Panc1 (cell line): ENCODE measurements at regions not wholly inside any gene's neighbourhood (a gene's known extent, or its start where the extent isn't known, plus 50 kb on each side); places are given as distances from the start of the nearest gene placed in this dataset.

Experiments
- ATAC-seq: fragments of 200-7000 bp; cut with Tn5 transposase; 2 replicates; pipeline ENCODE4 v1.9.1; 2020; ENCODE audit warnings: mild to moderate bottlenecking, moderate library complexity
- BruUV-seq: library from RNA; stranded (reverse); fragments of 400-500 nt; replicated peaks from 2 replicates; lab custom pipeline; 2021; lab: Mats Ljungman, UMichigan
- CTCF ChIA-PET: fragments of 300-600 bp; sonication (Branson Sonifier 250); formaldehyde crosslinking; loops from one replicate; lab custom pipeline; 2022; ENCODE audit warnings: antibody characterized with exemption; lab: Charles Lee
- POLR2A ChIA-PET: fragments of 300-600 bp; sonication (Branson Sonifier 250); formaldehyde crosslinking; loops from one replicate; lab custom pipeline; 2022; ENCODE audit warnings: antibody characterized with exemption; lab: Charles Lee
- DNase-seq: peaks from one replicate; pipeline ENCODE4 v3.0.0-alpha.2; 2010; ENCODE audit warnings: low read depth, low spot score
- H3K27ac ChIP-seq: 2 replicates; pipeline ENCODE4 v1.5.1; 2011; ENCODE audit warnings: mild to moderate bottlenecking, low read length, inconsistent platforms
- H3K27me3 ChIP-seq: fragments of 200-500 bp; sonication (Bioruptor generic); 2 replicates; pipeline ENCODE4 v1.6.0; 2014; ENCODE audit warnings: low read length, inconsistent platforms; ENCODE audit not compliant: control insufficient read depth, insufficient read depth
- H3K36me3 ChIP-seq: fragments of 200-500 bp; sonication (Bioruptor generic); 2 replicates; pipeline ENCODE4 v1.5.1; 2014; ENCODE audit warnings: inconsistent platforms, mild to moderate bottlenecking, low read length, moderate library complexity; ENCODE audit not compliant: control insufficient read depth, insufficient read depth
- H3K4me1 ChIP-seq: 2 replicates; pipeline ENCODE4 v1.5.1; 2011; ENCODE audit warnings: inconsistent platforms, mild to moderate bottlenecking, low read length, moderate library complexity; ENCODE audit not compliant: control insufficient read depth, insufficient read depth
- H3K4me3 ChIP-seq, 2 experiments: 2 replicates each; pipeline ENCODE4 v1.5.1; 2011 to 2012; ENCODE audit warnings: low read depth in 2 of 2, low read length in 2 of 2, mild to moderate bottlenecking in 2 of 2, inconsistent platforms in 1 of 2, moderate library complexity in 1 of 2
- H3K9me3 ChIP-seq: fragments of 200-500 bp; sonication (Bioruptor generic); 2 replicates; pipeline ENCODE4 v1.5.1; 2014; ENCODE audit warnings: low read depth, mild to moderate bottlenecking, inconsistent platforms, low read length, moderate library complexity; ENCODE audit not compliant: control insufficient read depth, insufficient read depth
- CTCF ChIP-seq: fragments of 450-650 bp; IDR thresholded peaks from 2 replicates; pipeline ENCODE4 v1.5.1; 2017; ENCODE audit warnings: mild to moderate bottlenecking
- POLR2AphosphoS5 ChIP-seq: IDR thresholded peaks from 2 replicates; pipeline ENCODE4 v1.6.1; 2012; ENCODE audit warnings: mild to moderate bottlenecking, low read depth, low read length, moderate library complexity
- SIN3A ChIP-seq: IDR thresholded peaks from 2 replicates; pipeline ENCODE4 v1.6.1; 2012; ENCODE audit warnings: low read depth, mild to moderate bottlenecking, low read length, moderate library complexity, borderline replicate concordance; ENCODE audit not compliant: insufficient read depth
- TCF7L2 ChIP-seq: IDR thresholded peaks from 2 replicates; pipeline ENCODE4 v1.6.1; 2011; ENCODE audit warnings: mild to moderate bottlenecking, low read depth, low read length, inconsistent platforms
- in situ Hi-C: cut with HindIII; loops from 2 replicates; pipeline ENCODE4 v1.10.0; 2016; ENCODE audit warnings: low sequenced_read_pairs, low pct_unique_long_range_greater_than_20kb
- intact Hi-C: fragments of 100-400 bp; cut with micrococcal nuclease; formaldehyde crosslinking; loops from one replicate; pipeline ENCODE4 v1.10.0; 2022; ENCODE audit not compliant: unreplicated experiment
- TF ChIP-seq, protein P1 (sequence below), 2 experiments: IDR thresholded peaks; 2 replicates each; pipeline ENCODE4 v1.6.1; 2011 to 2012; ENCODE audit warnings: low read depth in 2 of 2, control low read depth in 1 of 2, low read length in 1 of 2, mild to moderate bottlenecking in 1 of 2, moderate library complexity in 1 of 2; ENCODE audit not compliant: insufficient read depth in 1 of 2

- no peak for ATAC-seq
- H3K9me3 ChIP-seq: no peaks in the 10 kb centered on the region
- ChIA-PET CTCF (interaction anchor here (0.6 kb wide), 1 partner anchor 101 kb away, joined by 6 read pairs; no protein-coding TSS in a partner anchor), POLR2A (no interaction called here)
- no peaks in the 10 kb centered on the region for H3K36me3 ChIP-seq
- TF ChIP-seq CTCF (no peak), TCF7L2 (no peak), POLR2AphosphoS5 (no peak), SIN3A (no peak)
- TF ChIP-seq, protein P1, sequence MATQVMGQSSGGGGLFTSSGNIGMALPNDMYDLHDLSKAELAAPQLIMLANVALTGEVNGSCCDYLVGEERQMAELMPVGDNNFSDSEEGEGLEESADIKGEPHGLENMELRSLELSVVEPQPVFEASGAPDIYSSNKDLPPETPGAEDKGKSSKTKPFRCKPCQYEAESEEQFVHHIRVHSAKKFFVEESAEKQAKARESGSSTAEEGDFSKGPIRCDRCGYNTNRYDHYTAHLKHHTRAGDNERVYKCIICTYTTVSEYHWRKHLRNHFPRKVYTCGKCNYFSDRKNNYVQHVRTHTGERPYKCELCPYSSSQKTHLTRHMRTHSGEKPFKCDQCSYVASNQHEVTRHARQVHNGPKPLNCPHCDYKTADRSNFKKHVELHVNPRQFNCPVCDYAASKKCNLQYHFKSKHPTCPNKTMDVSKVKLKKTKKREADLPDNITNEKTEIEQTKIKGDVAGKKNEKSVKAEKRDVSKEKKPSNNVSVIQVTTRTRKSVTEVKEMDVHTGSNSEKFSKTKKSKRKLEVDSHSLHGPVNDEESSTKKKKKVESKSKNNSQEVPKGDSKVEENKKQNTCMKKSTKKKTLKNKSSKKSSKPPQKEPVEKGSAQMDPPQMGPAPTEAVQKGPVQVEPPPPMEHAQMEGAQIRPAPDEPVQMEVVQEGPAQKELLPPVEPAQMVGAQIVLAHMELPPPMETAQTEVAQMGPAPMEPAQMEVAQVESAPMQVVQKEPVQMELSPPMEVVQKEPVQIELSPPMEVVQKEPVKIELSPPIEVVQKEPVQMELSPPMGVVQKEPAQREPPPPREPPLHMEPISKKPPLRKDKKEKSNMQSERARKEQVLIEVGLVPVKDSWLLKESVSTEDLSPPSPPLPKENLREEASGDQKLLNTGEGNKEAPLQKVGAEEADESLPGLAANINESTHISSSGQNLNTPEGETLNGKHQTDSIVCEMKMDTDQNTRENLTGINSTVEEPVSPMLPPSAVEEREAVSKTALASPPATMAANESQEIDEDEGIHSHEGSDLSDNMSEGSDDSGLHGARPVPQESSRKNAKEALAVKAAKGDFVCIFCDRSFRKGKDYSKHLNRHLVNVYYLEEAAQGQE (IDR thresholded peaks at IDR 0.05; ENCODE audit: insufficient read depth in 1 of 2, low read depth in 2 of 2, low read length in 1 of 2): no peak
- H3K27ac ChIP-seq: no peak overlapping the region
- BruUV-seq: no TSS peak
- no peaks in the 10 kb centered on the region for H3K27me3 ChIP-seq
- no peak overlapping the region for H3K4me3 ChIP-seq
- intact Hi-C loops (no loop called here), in situ Hi-C loops (no loop called here)
- no peak for DNase-seq
- no peaks in the 10 kb centered on the region for H3K4me1 ChIP-seq
These were observed 1297.3 kb downstream of the JRKL start for GRCh38 chr11:97687111-97687510.

DNA sequence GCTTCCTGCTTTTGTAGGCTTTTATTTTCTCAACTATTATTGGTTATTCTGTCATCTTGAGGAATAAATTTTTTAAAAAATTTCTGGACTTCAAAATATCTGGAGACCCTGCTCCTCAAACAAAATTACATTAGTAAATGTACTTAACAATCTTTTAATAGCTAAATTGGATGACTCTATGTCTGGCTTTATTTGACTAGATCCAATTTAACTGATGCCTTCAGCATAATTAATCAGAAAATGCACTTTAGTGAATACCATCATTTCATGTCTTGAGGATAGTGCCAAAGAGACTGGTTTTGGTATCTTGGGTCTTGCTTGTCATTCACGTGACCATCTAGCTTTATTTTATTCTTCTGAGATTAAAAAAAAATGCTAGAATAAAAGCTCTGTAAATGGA, 1301.2 kb downstream of the JRKL start:
- H3K4me3 ChIP-seq: no peak overlapping the region
- ATAC-seq: no peak
- no peak for DNase-seq
- H3K36me3 ChIP-seq: no peaks in the 10 kb centered on the region
- H3K27me3 ChIP-seq: no peaks in the 10 kb centered on the region
- in situ Hi-C loops (no loop called here), intact Hi-C loops (no loop called here)
- ChIA-PET POLR2A (no interaction called here), CTCF (no interaction called here)
- no peak overlapping the region for H3K27ac ChIP-seq
- TF ChIP-seq POLR2AphosphoS5: no peak
- TF ChIP-seq SIN3A: no peak
- no peak for TF ChIP-seq CTCF
- H3K4me1 ChIP-seq: no peaks in the 10 kb centered on the region
- BruUV-seq: no TSS peak
- H3K9me3 ChIP-seq: no peaks in the 10 kb centered on the region
